NCI-H526 treated with DMSO at 0.1 percent for 48 hours (cell line): ENCODE measurements at regions not wholly inside any gene's neighbourhood (a gene's known extent, or its start where the extent isn't known, plus 50 kb on each side); places are given as distances from the start of the nearest gene placed in this dataset.
"Not testable (repeated sequence)": the region's sequence is repeated elsewhere in the genome, so short reads cannot be mapped to it uniquely, and the experiment has no call there.

Experiments used
- DNase-seq: peaks from one replicate; lab custom pipeline; 2025; lab: John Stamatoyannopoulos, UW

DNA sequence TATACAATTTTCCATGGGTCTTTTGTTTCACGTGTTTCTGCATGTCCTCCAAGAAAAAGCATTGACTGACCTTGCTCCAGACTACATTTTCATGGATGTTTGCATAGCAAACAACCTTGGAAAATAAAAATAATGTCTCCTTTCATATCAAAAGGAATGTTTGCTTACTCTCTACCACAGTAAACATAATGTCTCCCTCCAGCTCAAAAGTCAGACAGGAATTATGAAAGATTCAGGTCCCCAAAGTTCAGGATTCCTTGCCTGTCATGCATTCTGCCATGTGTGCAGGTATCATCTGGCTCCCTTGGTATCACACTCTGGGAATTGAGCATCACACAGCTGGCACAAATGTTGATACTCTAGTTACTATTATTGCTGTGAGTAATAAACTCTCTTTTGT, 103.1 kb upstream of the ZC3H15 start:
- DNase-seq = peak; percentile 77

DNA sequence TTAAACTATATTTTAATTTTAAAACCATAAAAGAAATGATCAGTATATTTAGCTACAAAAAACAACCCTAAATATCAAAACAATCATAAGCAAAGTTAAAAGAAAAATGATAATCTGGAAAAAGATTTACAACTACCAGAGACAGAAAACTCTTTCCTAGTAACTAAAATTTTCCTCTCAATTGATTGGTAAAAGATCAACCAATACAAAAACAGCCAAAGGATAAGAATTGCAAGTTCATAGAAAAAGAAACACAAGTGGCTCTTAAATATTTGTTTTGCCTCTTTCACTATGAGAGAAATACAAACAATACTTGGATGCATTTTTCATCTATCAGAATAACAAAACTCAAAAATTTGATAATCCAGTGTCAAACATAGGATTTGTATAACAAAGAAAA, 101.8 kb upstream of the ZC3H15 start:
- DNase-seq = no peak

DNA sequence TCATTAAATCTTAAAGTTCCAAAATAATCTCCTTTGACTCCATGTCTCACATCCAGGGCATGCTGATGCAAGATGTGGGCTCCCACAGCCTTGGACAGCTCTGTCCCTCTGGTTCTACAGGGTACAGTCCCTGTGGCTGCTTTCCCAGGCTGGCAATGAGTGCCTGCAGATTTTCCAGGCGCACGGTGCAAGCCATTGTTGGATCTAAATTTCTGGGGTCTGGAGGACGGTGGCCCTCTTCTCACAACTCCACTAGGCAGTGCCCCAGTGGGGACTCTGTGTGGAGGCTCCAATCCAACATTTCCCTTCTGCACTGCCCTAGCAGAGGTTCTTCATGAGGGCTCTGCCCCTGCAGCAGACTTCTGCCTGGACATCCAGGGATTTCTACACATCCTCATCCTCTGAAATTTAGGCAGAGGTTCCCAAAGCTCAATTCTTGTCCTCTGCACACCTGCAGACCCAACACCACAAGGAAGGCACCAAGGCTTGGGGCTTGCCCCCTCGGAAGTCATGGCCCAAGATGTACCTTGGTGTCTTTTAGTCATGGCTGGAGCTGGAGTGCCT, 100.3 kb upstream of the ZC3H15 start:
- DNase-seq = not testable (repeated sequence)

DNA sequence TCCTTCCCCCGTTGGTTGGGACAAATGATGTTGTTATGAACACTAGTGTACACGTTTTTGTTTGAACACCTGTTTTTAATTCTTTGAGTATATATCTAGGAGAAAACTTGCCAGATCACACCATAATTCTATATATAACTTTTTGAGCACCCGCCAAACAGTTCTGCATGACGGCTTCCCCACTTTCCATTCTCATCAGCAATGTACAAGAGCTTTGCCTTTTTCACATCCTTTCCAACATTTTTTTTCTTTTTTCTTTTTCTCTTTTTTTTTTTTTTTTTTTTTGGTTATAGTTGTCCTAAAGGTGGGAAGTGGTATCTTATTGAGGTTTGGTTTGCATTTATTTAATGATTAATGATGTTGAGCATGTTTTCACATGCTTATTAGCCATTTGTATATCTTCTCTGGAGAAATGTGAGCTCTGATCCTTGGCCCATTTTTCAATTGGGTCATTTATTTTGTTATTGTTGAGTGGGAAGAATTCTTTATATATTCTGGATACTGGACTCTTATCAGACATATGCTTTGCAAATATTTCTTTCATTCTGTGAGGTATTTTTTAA, 86.9 kb upstream of the ZC3H15 start:
- no peak for DNase-seq

DNA sequence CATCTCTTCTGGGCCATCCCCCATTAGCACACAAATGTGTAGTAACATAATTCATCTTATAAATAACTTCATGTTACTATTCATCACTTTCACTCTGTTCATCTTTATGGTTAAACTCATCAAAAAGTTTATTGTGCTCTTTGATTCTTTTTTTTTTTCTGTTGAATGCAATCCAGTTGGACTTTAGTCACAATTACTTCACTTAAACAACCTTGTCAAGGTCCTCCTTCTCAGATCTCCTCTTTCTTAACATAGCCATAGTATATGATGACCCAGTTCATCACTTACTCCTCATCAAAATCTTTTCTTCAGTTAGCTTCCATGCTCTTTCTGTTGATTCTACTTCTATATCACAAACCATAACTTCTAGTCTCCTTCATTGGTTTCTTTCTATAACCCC, 80.2 kb upstream of the ZC3H15 start:
- DNase-seq = no peak

DNA sequence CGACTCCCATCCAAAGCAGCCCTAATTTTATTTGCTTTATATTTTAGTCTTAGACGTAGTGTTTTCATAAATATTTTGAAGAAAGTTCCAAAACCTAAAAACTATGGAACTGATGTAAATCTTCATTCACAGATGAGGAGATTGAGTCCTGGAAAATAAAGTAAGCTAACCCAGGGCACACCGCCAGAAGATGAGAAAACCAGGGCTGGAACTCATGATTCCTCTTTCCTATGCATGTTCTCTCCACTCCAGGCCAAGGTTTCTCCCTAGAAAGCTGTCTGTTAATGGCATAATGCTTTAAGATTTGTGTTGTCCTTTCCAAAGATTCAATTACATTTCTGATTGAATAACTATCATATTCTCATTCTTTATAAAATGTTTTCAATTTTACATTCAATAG, 78.4 kb upstream of the ZC3H15 start:
- DNase-seq = no peak

DNA sequence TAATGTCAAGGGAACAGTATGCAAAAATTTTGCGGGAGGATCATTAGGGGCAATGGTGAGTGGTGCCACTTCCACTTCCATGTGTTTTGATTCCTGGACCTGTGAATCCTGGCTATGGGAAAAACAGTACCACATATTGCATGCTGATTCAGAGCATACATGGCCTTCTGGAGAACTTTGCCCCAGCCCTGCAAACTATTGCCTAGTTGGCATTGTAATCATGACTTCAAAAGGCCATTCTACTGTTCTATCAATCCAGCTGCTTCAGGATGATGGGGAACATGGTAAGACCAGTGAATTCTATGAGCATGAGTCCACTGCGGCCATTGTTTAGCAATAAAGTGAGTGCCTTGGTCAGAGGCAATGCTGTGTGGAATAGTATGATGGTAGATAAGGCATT, 75.3 kb upstream of the ZC3H15 start:
- no peak for DNase-seq

DNA sequence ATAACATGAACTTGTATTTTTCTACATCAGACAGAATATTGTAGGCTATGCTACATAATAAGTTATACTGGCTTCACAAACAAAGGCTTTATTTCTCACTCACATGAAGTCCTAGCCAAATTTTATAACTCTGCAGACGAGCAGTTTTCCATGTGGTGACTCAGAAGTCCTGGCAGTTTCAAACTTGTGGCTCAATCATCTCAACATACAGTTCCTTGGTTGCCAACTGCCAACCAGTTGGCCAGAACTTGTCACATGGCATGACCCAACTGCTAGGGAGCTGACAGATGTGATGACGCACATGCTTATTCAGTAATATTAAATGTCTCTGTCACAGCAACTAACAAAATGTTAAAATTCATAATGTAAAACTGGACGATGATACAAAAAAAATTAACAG, 63.8 kb upstream of the ZC3H15 start:
- no peak for DNase-seq

DNA sequence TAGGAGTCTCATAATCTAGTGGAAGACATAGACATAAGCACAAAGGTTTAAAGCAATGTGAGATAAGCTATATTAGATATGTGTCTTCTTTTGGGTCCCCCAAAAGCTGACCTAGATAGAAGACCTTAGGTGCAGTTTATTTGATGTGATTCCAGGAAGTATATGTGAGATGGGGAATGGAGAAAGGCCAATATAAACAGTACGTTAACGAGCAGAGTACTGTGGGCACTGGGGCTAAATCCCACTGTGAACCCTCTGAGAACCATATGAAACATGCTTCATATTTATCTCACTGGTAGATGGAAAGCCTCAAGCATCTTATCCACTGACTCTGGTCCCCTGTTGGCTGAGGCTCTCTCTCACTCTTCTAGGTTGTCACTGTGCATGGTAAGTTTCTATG, 62.6 kb upstream of the ZC3H15 start:
- no peak for DNase-seq

DNA sequence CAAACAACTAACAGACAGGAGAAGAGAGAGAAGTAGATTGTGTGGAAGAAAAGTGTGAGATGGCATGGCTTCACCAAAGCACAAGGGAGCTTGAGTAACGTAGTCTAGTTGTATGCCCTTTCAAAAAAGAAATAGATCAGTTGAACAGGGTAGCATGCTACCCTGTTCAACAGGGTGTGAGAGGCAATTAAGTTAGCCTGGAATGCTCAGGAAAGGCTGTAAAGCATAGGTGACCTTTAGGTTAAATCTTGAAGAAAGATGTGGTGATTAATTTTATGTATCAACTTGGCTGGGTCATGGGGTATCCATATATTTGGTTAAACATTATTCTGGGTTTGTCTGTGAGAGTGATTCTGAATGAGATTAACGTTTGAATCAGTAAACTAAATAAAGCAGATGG, 61.8 kb upstream of the ZC3H15 start:
- no peak for DNase-seq

DNA sequence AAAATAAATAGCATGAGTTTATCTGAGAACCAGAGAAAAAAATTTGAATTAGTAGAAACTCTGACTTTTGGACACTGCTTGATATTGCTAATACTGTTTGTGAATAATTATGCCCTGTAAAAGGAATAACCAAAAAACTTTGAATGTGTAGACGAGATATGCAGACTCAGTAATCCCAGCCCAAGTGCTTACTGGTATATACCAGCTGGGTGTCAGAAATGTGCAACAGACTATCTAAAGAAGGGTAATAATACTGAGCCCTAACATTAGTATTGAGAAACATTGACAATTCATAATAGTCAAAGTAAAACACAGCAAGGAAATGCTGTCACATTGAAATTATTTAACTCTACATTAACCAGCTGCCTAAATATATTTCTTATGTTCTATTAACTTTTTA, 60.5 kb upstream of the ZC3H15 start:
- DNase-seq = no peak

DNA sequence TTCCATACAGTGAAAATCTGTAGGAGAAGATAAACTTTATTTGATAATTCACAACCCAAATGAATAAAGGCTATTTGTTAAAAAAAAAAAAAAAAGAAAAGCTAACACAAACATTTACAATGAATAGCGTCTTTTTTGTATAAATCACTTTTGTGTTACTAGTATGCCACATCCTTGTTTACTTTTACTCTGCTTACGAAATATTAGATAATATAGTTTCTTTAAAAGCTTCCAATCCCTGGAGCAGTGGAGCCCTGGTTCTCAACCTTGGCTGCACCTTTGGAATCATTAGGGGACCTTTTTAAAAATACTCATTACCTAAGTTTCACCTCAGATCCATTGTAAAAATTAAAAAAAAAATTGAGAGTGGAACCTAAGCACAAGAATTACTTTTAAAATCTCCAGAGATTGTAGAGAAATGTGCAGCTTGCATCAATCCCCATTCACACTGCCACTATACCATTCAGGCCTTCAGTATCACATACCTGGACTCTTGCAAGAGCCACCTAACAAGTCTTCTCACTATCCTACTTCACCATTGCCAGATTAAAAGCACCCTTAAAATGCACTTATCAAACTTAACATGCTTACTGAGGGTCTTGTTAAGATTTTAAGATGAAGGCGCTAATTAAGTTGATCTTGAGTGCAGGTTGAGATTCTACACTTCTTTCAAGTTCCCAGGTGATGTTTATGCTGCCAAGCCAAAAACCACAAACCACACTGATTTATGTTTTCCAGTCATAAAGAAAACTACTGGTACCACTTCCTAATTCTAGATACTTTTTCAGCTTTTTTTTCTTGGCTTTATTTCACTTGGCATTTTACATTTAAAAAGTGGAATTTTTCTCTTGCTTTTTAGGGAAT, 59.7 kb upstream of the ZC3H15 start:
- DNase-seq = no peak

DNA sequence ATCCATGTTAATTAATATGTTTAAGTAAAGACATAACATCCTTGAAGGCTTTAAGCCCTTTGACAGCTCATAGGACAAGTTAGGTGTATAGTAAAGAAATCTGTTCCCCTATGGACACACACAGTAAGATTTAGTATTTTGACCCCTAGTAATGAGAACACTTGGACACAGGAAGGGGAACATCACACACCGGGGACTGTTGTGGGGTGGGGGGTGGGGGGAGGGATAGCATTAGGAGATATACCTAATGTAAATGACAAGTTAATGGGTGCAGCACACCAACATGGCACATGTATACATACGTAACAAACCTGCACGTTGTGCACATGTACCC, 59.1 kb upstream of the ZC3H15 start:
- DNase-seq = not testable (repeated sequence)

DNA sequence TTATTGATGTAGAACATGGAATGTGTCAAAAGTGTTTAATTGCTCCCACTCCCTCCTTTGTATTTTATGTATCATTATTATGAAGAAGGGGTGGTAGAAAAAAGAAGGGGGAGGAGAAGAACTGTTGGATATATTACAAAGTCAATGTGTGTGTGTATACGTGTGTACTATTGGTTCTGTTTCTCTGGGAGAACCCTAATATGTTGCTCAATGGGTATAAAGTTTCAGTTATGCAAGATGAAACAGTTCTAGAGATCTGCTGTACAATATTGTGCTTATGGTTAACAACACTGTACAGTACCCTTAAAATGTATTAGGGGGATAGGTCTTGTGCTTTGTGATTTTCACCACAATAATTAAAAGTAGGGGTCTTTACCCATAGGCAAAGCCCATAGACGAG, 58.1 kb upstream of the ZC3H15 start:
- no peak for DNase-seq

DNA sequence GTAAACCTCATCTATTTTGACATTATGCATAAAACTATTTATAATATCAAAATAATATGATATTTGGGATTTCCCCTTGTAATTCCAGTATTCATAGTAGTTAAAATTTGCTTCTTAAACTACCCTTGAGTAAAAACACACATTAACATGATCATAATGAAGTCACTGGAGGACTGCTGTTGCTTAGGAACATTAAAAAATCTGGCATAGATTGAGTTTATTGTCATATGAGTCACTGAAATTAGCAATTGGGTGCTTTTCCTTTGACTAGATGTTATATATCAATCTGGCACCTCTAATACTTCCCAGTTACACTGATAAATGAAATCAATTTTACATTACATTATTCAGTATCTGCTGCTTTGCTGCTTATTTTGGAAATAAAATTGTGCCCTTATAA, 57.0 kb upstream of the ZC3H15 start:
- DNase-seq = no peak

DNA sequence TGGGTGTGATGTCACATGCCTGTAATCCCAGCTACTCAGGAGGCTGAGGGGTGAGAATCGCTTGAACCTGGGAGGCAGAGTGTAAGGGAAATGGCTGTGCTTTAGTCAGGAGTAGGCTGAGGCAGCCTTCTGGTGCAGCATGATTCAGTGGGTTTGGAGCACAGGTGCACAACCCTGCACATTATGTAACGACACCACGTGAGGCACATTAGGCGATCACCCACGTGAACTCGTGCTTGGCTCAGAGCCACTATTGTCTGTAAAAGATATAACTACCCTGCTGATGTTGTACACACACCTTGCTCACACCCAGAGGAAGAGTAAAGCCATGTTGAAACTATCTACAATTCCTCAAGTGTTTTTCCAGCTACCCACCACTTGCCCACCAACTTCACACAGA, 54.8 kb upstream of the ZC3H15 start:
- DNase-seq = no peak

DNA sequence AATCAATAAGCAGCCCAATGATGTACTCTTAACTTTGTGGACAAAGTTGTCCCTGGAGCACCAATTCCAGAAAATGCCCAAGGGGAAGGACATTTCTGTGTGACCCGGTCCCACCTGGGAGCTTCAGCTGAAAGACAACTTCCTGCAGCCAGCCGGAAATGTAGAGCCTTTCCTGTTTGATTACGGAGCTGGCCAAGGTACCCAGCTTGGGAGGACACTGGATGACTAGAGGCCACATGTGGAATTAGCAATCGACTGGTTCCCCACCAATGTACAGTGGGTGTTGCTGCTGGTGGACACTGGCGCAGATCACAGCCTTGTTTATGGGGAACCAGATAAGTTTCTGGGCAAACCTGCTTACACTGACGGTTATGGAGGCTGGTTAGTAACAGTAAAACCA, 53.0 kb upstream of the ZC3H15 start:
- no peak for DNase-seq

DNA sequence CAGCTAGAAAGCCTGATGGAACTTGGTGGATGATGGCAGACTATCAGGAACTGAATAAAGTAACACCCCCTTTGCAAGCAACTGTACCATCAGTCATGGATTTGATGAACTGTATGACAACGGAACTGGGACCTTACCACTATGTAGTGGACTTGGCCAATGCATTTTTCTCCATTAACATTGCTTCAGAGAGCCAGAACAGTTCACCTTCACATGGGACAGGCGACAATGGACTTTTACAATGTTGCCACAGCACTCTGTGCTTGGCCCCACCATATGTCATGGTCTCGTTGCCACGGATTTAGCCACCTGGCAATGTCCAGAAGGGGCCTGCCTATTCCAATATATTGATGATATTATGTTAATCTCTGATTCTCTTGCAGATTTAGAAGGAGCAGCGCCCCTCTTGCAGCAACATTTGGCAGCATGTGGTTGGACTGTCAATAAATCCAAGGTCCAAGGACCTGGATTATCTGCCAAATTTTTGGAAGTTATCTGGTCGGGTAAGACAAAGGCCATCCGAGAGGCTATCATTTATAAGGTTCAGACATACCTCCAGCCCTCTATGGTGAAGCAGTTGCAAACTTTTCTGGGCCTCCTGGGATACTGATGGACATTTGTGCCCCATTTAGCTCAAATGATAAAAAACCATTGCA, 52.2 kb upstream of the ZC3H15 start:
- DNase-seq = no peak
